ENCODE measurements at regions not wholly inside any gene's neighbourhood (a gene's known extent, or its start where the extent isn't known, plus 50 kb on each side); places are given as distances from the start of the nearest gene placed in this dataset.
"Not testable (repeated sequence)": the region's sequence is repeated elsewhere in the genome, so short reads cannot be mapped to it uniquely, and the experiment has no call there.

GRCh38 chr6:3619800-3620199 is 131.7 kb downstream of the PXDC1 start:
- no peak for DNase-seq

GRCh38 chr6:3619201-3619600 is 132.3 kb downstream of the PXDC1 start:
- no peak for DNase-seq

GRCh38 chr6:3618642-3619041 is 132.9 kb downstream of the PXDC1 start:
- DNase-seq, result no peak

- no peak for DNase-seq
These were observed 133.7 kb downstream of the PXDC1 start for GRCh38 chr6:3617681-3618311.

GRCh38 chr6:3617192-3617631 is 134.3 kb downstream of the PXDC1 start:
- DNase-seq, result no peak

GRCh38 chr6:3616565-3617176 is 134.8 kb downstream of the PXDC1 start:
- no peak for DNase-seq

GRCh38 chr6:3615391-3616380 is 135.8 kb downstream of the PXDC1 start:
- DNase-seq, result no peak

GRCh38 chr6:3614918-3615317 is 136.6 kb downstream of the PXDC1 start:
- no peak for DNase-seq

GRCh38 chr6:3613565-3613964 is 137.9 kb downstream of the PXDC1 start:
- not testable (repeated sequence) for DNase-seq

GRCh38 chr6:3612341-3613041 is 139.0 kb downstream of the PXDC1 start:
- no peak for DNase-seq

GRCh38 chr6:3610921-3611320 is 140.6 kb downstream of the PXDC1 start:
- DNase-seq, result no peak

GRCh38 chr6:3610206-3610605 is 141.3 kb downstream of the PXDC1 start:
- DNase-seq, result no peak

- no peak for DNase-seq
These were observed 142.1 kb downstream of the PXDC1 start for GRCh38 chr6:3609388-3609787.

GRCh38 chr6:3608159-3608558 is 143.4 kb downstream of the PXDC1 start:
- no peak for DNase-seq

- DNase-seq, result no peak
These were observed 143.9 kb downstream of the PXDC1 start for GRCh38 chr6:3607599-3607998.

GRCh38 chr6:3607171-3607570 is 144.3 kb downstream of the PXDC1 start:
- DNase-seq, result no peak

- no peak for DNase-seq
These were observed 146.7 kb upstream of the SLC22A23 start for GRCh38 chr6:3603340-3604130.

- DNase-seq, result no peak
These were observed 144.7 kb upstream of the SLC22A23 start for GRCh38 chr6:3601570-3601969.

- DNase-seq, result no peak
These were observed 140.7 kb upstream of the SLC22A23 start for GRCh38 chr6:3597500-3598064.

- no peak for DNase-seq
These were observed 139.9 kb upstream of the SLC22A23 start for GRCh38 chr6:3596766-3597165.

Measured in anterior cingulate cortex (tissue), 58 donors.